ENCODE measurements at regions not wholly inside any gene's neighbourhood (a gene's known extent, or its start where the extent isn't known, plus 50 kb on each side); places are given as distances from the start of the nearest gene placed in this dataset.

GRCh38 chr1:4939266-4939665 lies 284.9 kb downstream of the AJAP1 start:
- no peak overlapping the region for H3K4me3 ChIP-seq (replicated peaks; ENCODE audit: low read depth, low read length)
- no peak for DNase-seq (ENCODE audit: low read depth)
- no peak for TF ChIP-seq CTCF (IDR thresholded peaks at IDR 0.05; ENCODE audit: low read length, missing control alignments)

GRCh38 chr1:4937876-4938534 lies 283.6 kb downstream of the AJAP1 start:
- no peak for TF ChIP-seq CTCF (IDR thresholded peaks at IDR 0.05; ENCODE audit: low read length, missing control alignments)
- no peak for DNase-seq (ENCODE audit: low read depth)
- H3K4me3 ChIP-seq (replicated peaks; ENCODE audit: low read depth, low read length): no peak overlapping the region

- H3K4me3 ChIP-seq (replicated peaks; ENCODE audit: low read depth, low read length): no peak overlapping the region
- DNase-seq (ENCODE audit: low read depth): no peak
- TF ChIP-seq CTCF (IDR thresholded peaks at IDR 0.05; ENCODE audit: low read length, missing control alignments): no peak
These were observed 281.4 kb downstream of the AJAP1 start for GRCh38 chr1:4935807-4936206.

- H3K4me3 ChIP-seq (replicated peaks; ENCODE audit: low read depth, low read length): no peak overlapping the region
- DNase-seq (ENCODE audit: low read depth): no peak
- TF ChIP-seq CTCF (IDR thresholded peaks at IDR 0.05; ENCODE audit: low read length, missing control alignments): no peak
These were observed 278.8 kb downstream of the AJAP1 start for GRCh38 chr1:4933232-4933631.

GRCh38 chr1:4932311-4933030 lies 278.1 kb downstream of the AJAP1 start:
- TF ChIP-seq CTCF (IDR thresholded peaks at IDR 0.05; ENCODE audit: low read length, missing control alignments): no peak
- no peak overlapping the region for H3K4me3 ChIP-seq (replicated peaks; ENCODE audit: low read depth, low read length)
- DNase-seq (ENCODE audit: low read depth): no peak

GRCh38 chr1:4931486-4931885 lies 277.1 kb downstream of the AJAP1 start:
- no peak for DNase-seq (ENCODE audit: low read depth)
- no peak for TF ChIP-seq CTCF (IDR thresholded peaks at IDR 0.05; ENCODE audit: low read length, missing control alignments)
- no peak overlapping the region for H3K4me3 ChIP-seq (replicated peaks; ENCODE audit: low read depth, low read length)

- no peak overlapping the region for H3K4me3 ChIP-seq (replicated peaks; ENCODE audit: low read depth, low read length)
- DNase-seq (ENCODE audit: low read depth): no peak
- TF ChIP-seq CTCF (IDR thresholded peaks at IDR 0.05; ENCODE audit: low read length, missing control alignments): no peak
These were observed 273.8 kb downstream of the AJAP1 start for GRCh38 chr1:4928186-4928585.

All from fibroblast of pulmonary artery (primary cell).